Pons (tissue), 1 donor: ENCODE measurements at regions not wholly inside any gene's neighbourhood (a gene's known extent, or its start where the extent isn't known, plus 50 kb on each side); places are given as distances from the start of the nearest gene placed in this dataset.
A peak's percentile ranks its signal among the peaks of the same experiment; 100 is the strongest.

ENCODE experiments used
- DNase-seq: peaks from one replicate; pipeline ENCODE4 v3.0.0-alpha.2; 2016; ENCODE audit warnings: low spot score

- DNase-seq: no peak
Observed at GRCh38 chrX:7280520-7280919, 132.6 kb upstream of the PUDP start.

DNA sequence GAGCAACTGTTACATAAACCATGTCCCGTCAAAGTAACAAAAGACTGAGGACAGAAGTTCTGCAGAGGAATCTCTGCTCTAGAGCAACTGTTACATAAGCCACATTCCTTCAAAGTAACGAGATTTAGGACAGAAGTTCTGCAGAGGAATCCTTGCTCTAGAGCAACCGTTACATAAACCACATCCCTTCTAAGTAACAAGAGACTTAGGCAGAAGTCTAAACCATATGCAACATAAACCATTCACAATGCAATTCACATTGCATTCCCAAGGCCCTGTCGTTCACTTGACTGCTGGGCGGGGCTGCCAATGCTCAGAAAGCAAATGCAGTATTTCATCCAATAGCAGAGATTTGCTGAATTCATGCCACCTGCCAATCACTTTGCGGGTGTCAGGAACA is 124.4 kb upstream of the PUDP start:
- DNase-seq: no peak

- DNase-seq: no peak
Observed at GRCh38 chrX:7270933-7271332, 123.0 kb upstream of the PUDP start.

- peak; percentile 23 for DNase-seq
Observed at GRCh38 chrX:7269991-7270390, 122.0 kb upstream of the PUDP start.

- no peak for DNase-seq
Observed at GRCh38 chrX:7269589-7269988, 121.6 kb upstream of the PUDP start.

GRCh38 chrX:7266288-7266687 is 118.3 kb upstream of the PUDP start:
- no peak for DNase-seq

- no peak for DNase-seq
Observed at GRCh38 chrX:7264399-7264798, 116.4 kb upstream of the PUDP start.

DNA sequence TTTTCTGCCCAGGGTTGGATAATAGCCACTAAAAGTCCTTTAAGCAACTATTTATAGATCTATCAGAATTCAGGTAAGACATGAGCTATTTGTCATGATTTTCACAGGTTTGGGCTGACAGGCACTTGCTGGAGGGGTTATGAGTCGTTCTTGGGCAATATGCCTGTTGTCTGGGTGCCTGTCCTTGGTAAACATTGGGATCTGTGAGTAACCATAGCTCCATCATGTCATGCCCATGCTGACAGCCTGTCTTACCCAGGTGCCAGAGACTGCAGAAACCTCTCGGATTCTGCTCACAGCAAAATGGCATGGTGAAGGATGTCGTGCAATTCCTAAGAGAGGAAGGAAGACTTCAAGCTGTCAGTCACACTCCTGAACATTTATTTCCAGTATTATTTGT is 116.0 kb upstream of the PUDP start:
- DNase-seq: no peak

GRCh38 chrX:7263330-7263729 is 115.4 kb upstream of the PUDP start:
- DNase-seq: no peak

GRCh38 chrX:7262551-7262950 is 114.6 kb upstream of the PUDP start:
- no peak for DNase-seq

DNA sequence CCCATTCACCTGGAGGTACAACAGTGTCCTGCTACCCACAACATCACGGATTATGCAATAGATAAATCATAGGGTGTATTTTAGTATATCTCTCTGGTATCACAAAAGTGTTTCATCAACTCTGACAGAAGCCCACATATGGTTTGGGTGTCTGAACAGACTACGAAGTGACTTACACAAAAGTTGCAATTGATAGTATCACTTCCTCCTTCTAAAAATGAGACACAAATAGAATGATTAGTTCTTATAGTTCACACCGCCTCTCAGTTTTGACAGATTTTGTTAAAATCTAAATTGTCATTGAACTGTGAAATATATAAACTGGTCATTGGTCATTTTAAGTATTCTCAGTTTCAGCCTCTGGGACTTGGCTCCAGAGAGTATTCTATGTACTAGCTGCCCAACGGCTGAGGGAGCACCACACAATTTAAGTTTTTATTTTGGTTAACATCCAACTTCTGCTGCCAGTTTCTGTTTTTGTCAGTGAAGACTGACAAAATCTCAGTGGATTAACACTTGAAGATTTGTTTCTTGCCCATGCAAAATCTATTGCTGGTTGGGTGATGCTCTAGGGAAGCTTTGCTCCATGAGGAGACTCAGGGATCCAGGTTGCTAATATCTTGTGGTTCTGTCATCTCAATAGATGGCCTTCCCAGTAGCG is 113.8 kb upstream of the PUDP start:
- peak; percentile 19 for DNase-seq

DNA sequence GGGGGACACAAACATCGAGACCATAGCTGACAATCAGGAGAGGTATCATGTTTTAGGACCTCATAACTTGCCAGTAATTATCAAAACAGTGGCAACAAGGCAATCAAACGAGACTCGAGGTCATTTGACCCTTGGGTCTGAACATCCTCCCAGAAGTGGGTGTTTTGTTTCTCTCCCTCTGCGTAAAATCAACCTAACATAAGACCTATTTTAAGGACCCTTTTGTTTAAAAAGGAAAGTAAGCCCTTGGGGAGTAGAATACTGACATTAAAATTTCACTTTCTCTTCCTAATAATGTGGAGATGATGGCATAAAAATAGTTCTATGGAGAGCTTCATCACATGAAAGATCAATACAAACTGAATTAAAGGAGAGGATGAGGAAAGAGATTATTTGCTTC is 106.2 kb upstream of the PUDP start:
- DNase-seq: no peak

DNA sequence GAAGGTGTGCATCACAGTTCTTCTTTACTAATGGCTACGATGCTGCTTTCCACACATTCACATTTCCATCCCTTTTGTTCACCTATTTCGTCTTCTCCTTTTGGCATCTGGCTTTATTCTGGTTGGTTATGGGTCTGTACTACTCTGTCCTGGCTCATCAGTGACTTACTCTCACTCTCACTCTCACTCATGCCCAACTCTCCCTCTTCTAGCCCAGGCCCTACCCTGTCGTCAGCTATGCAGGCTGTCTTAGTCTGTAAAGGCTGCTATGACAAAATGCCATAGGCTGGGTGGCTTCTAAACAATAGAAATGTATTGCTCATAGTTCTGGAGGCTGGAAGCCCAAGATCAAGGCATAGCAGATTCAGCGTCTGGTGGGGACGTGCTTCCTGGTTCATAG is 105.6 kb upstream of the PUDP start:
- no peak for DNase-seq

GRCh38 chrX:7252013-7252610 is 104.2 kb upstream of the PUDP start:
- DNase-seq: no peak

GRCh38 chrX:7247346-7247745 is 99.4 kb upstream of the PUDP start:
- DNase-seq: no peak

- DNase-seq: no peak
Observed at GRCh38 chrX:7244405-7244804, 96.5 kb upstream of the PUDP start.

- no peak for DNase-seq
Observed at GRCh38 chrX:7242613-7243012, 94.7 kb upstream of the PUDP start.

DNA sequence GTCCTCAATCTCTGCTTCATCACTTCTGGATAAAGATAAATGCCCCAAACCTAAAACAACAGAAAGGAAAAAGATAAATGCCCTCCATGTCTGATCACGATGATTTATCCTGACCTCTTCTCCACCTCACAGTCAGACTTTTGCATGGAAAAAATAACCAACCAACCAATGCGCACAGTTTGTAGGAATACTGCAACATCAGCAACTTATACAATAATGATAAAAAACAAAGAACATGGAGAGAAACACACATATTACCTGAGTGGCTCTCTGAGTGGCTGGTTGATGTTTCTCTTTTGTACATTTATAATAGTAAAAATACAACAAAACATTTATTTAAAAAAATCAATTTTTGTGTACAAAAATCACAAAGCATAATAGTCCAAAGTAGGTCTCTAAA is 93.0 kb upstream of the PUDP start:
- DNase-seq: no peak

DNA sequence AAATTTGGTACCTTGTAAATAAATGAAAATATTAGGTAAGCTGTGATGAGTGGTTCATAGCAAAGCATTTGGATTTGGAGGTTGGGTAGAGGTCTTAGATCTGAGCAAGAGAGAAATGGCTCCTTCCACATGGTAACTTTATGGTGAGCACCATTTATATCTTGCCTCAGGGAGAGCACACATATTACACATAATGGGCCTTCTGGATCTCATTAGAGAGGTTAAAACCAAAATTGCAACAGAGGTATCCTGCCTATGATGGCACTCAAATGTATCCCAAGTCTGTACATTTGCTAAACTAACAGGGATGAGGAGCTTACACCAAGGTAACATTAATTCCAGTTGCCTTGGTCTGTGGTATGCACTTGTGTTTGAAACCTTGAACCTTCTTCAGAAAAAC is 87.1 kb upstream of the PUDP start:
- no peak for DNase-seq

DNA sequence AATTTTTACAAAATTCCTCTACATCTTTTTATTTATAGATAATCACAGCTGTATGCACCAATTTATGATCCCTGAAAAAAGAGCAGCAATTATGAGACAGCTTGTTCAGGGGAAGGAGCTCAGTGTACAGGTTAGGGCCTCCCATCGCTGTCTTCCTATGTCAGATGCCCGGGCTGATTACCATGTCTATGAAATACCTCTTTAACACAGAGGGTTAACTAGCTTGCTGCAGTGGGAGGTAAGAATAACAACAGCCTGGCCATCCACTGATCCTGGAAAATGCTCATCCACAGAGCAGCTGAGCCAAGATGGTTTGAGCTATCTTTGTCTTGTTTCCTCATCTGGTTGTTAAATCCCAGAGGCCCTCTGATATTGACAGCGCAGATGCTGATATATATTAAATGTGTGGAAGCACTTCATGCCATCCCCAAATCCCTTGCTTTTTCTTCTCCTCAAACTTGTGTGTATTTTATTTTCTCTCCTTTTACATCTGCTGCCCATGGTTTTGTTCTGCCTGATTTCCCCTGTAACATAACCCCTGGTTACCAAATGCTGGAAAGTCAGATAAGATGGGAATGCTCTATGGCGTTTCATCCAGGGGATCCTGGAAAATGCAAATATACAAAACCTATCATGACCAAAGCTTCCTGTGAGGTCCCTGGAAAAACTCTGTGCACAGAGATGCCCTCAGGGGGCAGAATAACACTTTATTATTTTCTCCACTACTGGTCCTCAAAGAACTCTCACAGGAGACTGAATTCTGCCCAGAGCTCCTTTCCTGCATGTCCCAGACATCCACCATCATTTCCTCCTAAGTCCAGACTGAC is 85.8 kb upstream of the PUDP start:
- DNase-seq: no peak

DNA sequence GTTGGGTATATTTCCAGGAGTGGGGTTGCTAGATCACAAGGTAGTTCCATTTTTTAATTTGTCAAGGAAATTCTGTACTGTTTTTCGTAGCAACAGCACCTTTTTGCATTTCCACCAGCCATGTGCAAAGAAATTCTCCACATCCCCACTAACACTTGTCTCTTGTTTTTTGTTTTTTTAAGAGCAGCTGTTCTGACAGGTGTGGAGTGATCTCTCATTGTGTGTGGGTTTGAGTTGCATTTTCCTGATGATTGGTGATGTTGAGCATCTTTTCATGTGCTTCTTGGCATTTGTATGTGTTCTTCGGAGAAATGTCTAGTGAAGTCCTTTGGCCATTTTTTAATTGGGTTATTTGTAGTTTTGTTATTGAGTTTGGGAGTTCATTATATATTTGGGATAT is 80.3 kb upstream of the PUDP start:
- no peak for DNase-seq

DNA sequence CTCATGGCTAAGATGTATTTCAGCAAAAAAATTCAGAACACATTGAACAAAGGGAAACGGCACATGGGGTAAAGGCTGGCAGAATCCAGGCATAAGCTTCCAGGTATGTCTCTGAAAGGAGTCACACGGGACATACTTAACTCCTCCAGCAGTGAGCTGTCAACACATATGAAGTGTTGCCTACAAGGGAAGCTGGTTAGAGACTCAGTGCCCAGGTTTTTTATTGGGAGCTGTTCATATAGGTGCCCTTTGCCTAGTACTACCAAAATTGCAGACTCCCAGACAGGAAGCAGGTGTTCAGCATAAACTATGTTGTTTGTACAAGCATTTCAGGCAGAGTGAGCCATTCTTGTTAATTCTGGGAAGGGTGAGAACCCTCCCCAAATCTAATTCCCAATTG is 77.4 kb upstream of the PUDP start:
- no peak for DNase-seq

DNA sequence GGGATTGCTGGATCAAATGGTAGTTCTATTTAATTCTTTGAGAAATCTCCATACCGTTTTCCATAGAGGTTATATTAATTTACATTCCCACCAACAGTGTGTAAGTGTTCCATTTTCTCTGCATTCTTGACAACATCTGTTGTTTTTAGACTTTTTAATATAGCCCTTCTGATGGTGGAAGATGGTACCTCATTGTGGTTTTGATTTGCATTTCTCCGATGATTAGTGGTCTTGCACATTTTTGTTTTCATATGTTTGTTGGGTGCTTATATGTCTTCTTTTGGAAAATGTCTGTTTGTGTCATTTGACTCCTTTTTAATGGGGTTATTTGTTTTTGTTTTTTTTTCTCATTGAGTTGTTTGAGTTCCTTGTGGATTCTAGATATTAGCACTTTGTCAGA is 75.3 kb upstream of the PUDP start:
- no peak for DNase-seq
